IMR-90 (cell line): ENCODE measurements at regions not wholly inside any gene's neighbourhood (a gene's known extent, or its start where the extent isn't known, plus 50 kb on each side); places are given as distances from the start of the nearest gene placed in this dataset.
A peak's percentile ranks its signal among the peaks of the same experiment; 100 is the strongest.

Source experiments
- ATAC-seq: fragments of 200-7000 bp; cut with Tn5 transposase; 2 replicates; pipeline ENCODE4 v1.9.1; 2020; ENCODE audit warnings: low read depth, mild to moderate bottlenecking, moderate library complexity
- BruUV-seq: library from RNA; stranded (reverse); fragments of 400-500 nt; replicated peaks from 2 replicates; lab custom pipeline; 2021; lab: Mats Ljungman, UMichigan
- CTCF ChIA-PET: fragments of 300-600 bp; formaldehyde crosslinking; extraction: SDS; loops from one replicate; lab custom pipeline; 2021; ENCODE audit warnings: antibody characterized with exemption; lab: Yijun Ruan, JAX
- POLR2A ChIA-PET: fragments of 300-600 bp; sonication (Branson Sonifier 250); formaldehyde crosslinking; loops from one replicate; lab custom pipeline; 2022; ENCODE audit warnings: antibody characterized with exemption; ENCODE audit not compliant: unreplicated experiment; lab: Charles Lee
- DNase-seq: peaks from one replicate; pipeline ENCODE4 v3.0.0; 2013
- H2AFZ ChIP-seq: replicated peaks from 2 replicates; pipeline ENCODE3; 2013; ENCODE audit warnings: low read length, mild to moderate bottlenecking; ENCODE audit not compliant: poor library complexity
- H2AK5ac ChIP-seq: 2 replicates; pipeline ENCODE4 v1.6.1; 2013; ENCODE audit warnings: low read depth, low read length, inconsistent platforms
- H2AK9ac ChIP-seq: replicated peaks from 2 replicates; pipeline ENCODE3; 2013; ENCODE audit warnings: mild to moderate bottlenecking, low read depth, low read length, moderate library complexity; ENCODE audit not compliant: poor library complexity
- H2BK120ac ChIP-seq: 2 replicates; pipeline ENCODE4 v1.6.1; 2013; ENCODE audit warnings: low read depth, low read length, inconsistent platforms
- H2BK15ac ChIP-seq: 3 replicates; pipeline ENCODE4 v1.6.1; 2013; ENCODE audit warnings: low read depth, low read length, inconsistent platforms
- H2BK20ac ChIP-seq: 2 replicates; pipeline ENCODE4 v1.6.1; 2013; ENCODE audit warnings: low read depth, mild to moderate bottlenecking, inconsistent platforms, low read length, moderate library complexity
- H2BK5ac ChIP-seq: 2 replicates; pipeline ENCODE4 v1.6.1; 2013; ENCODE audit warnings: mild to moderate bottlenecking, low read depth, low read length, inconsistent platforms; ENCODE audit not compliant: poor library complexity, severe bottlenecking
- H3K14ac ChIP-seq: replicated peaks from 2 replicates; pipeline ENCODE4 v1.6.1; 2013; ENCODE audit warnings: low read depth, low read length, inconsistent platforms
- H3K18ac ChIP-seq: 2 replicates; pipeline ENCODE4 v1.6.1; 2013; ENCODE audit warnings: low read depth, low read length, control low read depth
- H3K23ac ChIP-seq: 2 replicates; pipeline ENCODE4 v1.6.1; 2013; ENCODE audit warnings: low read depth, low read length, inconsistent platforms
- H3K27ac ChIP-seq: 2 replicates; pipeline ENCODE4 v1.5.1; 2013; ENCODE audit warnings: mild to moderate bottlenecking, control low read depth, low read length; ENCODE audit not compliant: insufficient read depth
- H3K27me3 ChIP-seq: 2 replicates; pipeline ENCODE4 v1.6.1; 2013; ENCODE audit warnings: low read length; ENCODE audit not compliant: control insufficient read depth, insufficient read depth
- H3K36me3 ChIP-seq: 2 replicates; pipeline ENCODE4 v1.6.1; 2013; ENCODE audit warnings: low read length, mixed read lengths; ENCODE audit not compliant: control insufficient read depth, insufficient read depth
- H3K4ac ChIP-seq: 2 replicates; pipeline ENCODE4 v1.6.1; 2013; ENCODE audit warnings: low read depth, low read length, inconsistent platforms
- H3K4me1 ChIP-seq: 2 replicates; pipeline ENCODE4 v1.6.1; 2013; ENCODE audit warnings: low read length, mixed read lengths; ENCODE audit not compliant: control insufficient read depth, insufficient read depth
- H3K4me2 ChIP-seq: 2 replicates; pipeline ENCODE4 v1.6.1; 2013; ENCODE audit warnings: low read depth, mild to moderate bottlenecking, control low read depth, low read length, moderate library complexity
- H3K4me3 ChIP-seq: 2 replicates; pipeline ENCODE4 v1.5.1; 2013; ENCODE audit warnings: low read depth, mild to moderate bottlenecking, control low read depth, low read length, moderate library complexity; ENCODE audit not compliant: insufficient read depth
- H3K56ac ChIP-seq: 2 replicates; pipeline ENCODE4 v1.6.1; 2013; ENCODE audit warnings: low read length, inconsistent platforms; ENCODE audit not compliant: insufficient read depth; ENCODE audit errors: extremely low read depth
- H3K79me1 ChIP-seq, 2 experiments: 2 replicates each; pipeline ENCODE4 v1.6.1; 2013; ENCODE audit warnings: low read length in 2 of 2, inconsistent platforms in 1 of 2, low read depth in 1 of 2
- H3K9ac ChIP-seq: 2 replicates; pipeline ENCODE4 v1.6.1; 2013; ENCODE audit warnings: low read depth, low read length, control low read depth
- H3K9me1 ChIP-seq: 2 replicates; pipeline ENCODE4 v1.6.1; 2013; ENCODE audit warnings: low read length, inconsistent platforms; ENCODE audit not compliant: insufficient read depth
- H3K9me3 ChIP-seq: 2 replicates; pipeline ENCODE4 v1.6.1; 2013; ENCODE audit warnings: low read length; ENCODE audit not compliant: control insufficient read depth, insufficient read depth
- H4K20me1 ChIP-seq: 2 replicates; pipeline ENCODE4 v1.6.1; 2013; ENCODE audit warnings: low read length, inconsistent platforms; ENCODE audit not compliant: insufficient read depth
- H4K5ac ChIP-seq: 2 replicates; pipeline ENCODE4 v1.6.1; 2013; ENCODE audit warnings: mild to moderate bottlenecking, low read depth, low read length, control low read depth
- H4K8ac ChIP-seq, 2 experiments: 2 replicates each; pipeline ENCODE4 v1.6.1; 2013; ENCODE audit warnings: low read depth in 2 of 2, low read length in 2 of 2, control low read depth in 1 of 2, inconsistent platforms in 1 of 2
- H4K91ac ChIP-seq: 2 replicates; pipeline ENCODE4 v1.6.1; 2013; ENCODE audit warnings: low read depth, low read length, inconsistent platforms; ENCODE audit not compliant: insufficient read depth
- BHLHE40 ChIP-seq: fragments of 150-350 bp; IDR thresholded peaks from 2 replicates; pipeline ENCODE4 v1.6.1; 2016; ENCODE audit warnings: mild to moderate bottlenecking, low read depth, low read length
- CEBPB ChIP-seq: IDR thresholded peaks from 2 replicates; pipeline ENCODE4 v1.6.1; 2012; ENCODE audit warnings: low read depth, low read length, improper control_type of control experiment
- CHD1 ChIP-seq: IDR thresholded peaks from 2 replicates; pipeline ENCODE4 v1.6.1; 2012; ENCODE audit warnings: low read depth, low read length, improper control_type of control experiment
- CTCF ChIP-seq: conservative IDR thresholded peaks from 2 replicates; pipeline ENCODE4 v1.5.1; 2012; ENCODE audit warnings: mild to moderate bottlenecking, low read depth, low read length, improper control_type of control experiment
- FOS ChIP-seq: fragments of 150-350 bp; IDR thresholded peaks from 2 replicates; pipeline ENCODE4 v1.6.1; 2016; ENCODE audit warnings: low read depth, low read length
- MAZ ChIP-seq: IDR thresholded peaks from 2 replicates; pipeline ENCODE4 v1.6.1; 2012; ENCODE audit warnings: low read depth, mild to moderate bottlenecking, low read length, improper control_type of control experiment, moderate library complexity, borderline replicate concordance
- MXI1 ChIP-seq: IDR thresholded peaks from 2 replicates; pipeline ENCODE4 v1.6.1; 2012; ENCODE audit warnings: low read depth, mild to moderate bottlenecking, low read length, moderate library complexity, borderline replicate concordance
- NFE2L2 ChIP-seq: fragments of 150-350 bp; IDR thresholded peaks from 2 replicates; pipeline ENCODE4 v1.6.1; 2016; ENCODE audit warnings: low read depth, mild to moderate bottlenecking, low read length
- POLR2A ChIP-seq: IDR thresholded peaks from 2 replicates; pipeline ENCODE4 v1.6.1; 2012; ENCODE audit warnings: mild to moderate bottlenecking, low read depth, low read length
- RAD21 ChIP-seq: IDR thresholded peaks from 2 replicates; pipeline ENCODE4 v1.6.1; 2012; ENCODE audit warnings: low read length, improper control_type of control experiment
- RCOR1 ChIP-seq: IDR thresholded peaks from 2 replicates; pipeline ENCODE4 v1.6.1; 2012; ENCODE audit warnings: mild to moderate bottlenecking, low read length, improper control_type of control experiment; ENCODE audit not compliant: insufficient replicate concordance
- RFX5 ChIP-seq: IDR thresholded peaks from 2 replicates; pipeline ENCODE4 v1.8.0; 2012; ENCODE audit warnings: low read depth, mild to moderate bottlenecking, low read length, moderate library complexity
- WGBS, 2 experiments: methylation state at CpG; one replicate each; pipeline versions ENCODE4 v1.1.5 to v1.1.7; 2013; ENCODE audit warnings: missing lambda C conversion rate in 2 of 2; ENCODE audit not compliant: insufficient read length in 1 of 2; ENCODE audit errors: extremely low coverage in 2 of 2; 5-methylcytosine and 5-hydroxymethylcytosine counted together
- dilution Hi-C: fragments of 300-500 bp; cut with HindIII; formaldehyde crosslinking; loops from one replicate; pipeline ENCODE4 v1.14.3; 2018; ENCODE audit warnings: low sequenced_read_pairs; ENCODE audit not compliant: unreplicated experiment
- in situ Hi-C: fragments of 300-500 bp; cut with MboI; formaldehyde crosslinking; loops from 3 replicates; pipeline ENCODE4 v1.14.3; 2019; ENCODE audit warnings: low sequenced_read_pairs, inconsistent platforms, mixed read lengths
- intact Hi-C: fragments of 100-400 bp; cut with micrococcal nuclease; formaldehyde crosslinking; loops from 2 replicates; pipeline ENCODE4 v1.10.0; 2022
- TF ChIP-seq, protein P1 (sequence below): fragments of 150-350 bp; IDR thresholded peaks from 2 replicates; pipeline ENCODE4 v1.6.1; 2016; ENCODE audit warnings: low read depth, mild to moderate bottlenecking, low read length, moderate library complexity, borderline replicate concordance
- TF ChIP-seq, protein P2 (sequence below): fragments of 150-350 bp; IDR thresholded peaks from 2 replicates; pipeline ENCODE4 v1.6.1; 2017; ENCODE audit warnings: mild to moderate bottlenecking, antibody characterized with exemption, low read length, low read depth

DNA sequence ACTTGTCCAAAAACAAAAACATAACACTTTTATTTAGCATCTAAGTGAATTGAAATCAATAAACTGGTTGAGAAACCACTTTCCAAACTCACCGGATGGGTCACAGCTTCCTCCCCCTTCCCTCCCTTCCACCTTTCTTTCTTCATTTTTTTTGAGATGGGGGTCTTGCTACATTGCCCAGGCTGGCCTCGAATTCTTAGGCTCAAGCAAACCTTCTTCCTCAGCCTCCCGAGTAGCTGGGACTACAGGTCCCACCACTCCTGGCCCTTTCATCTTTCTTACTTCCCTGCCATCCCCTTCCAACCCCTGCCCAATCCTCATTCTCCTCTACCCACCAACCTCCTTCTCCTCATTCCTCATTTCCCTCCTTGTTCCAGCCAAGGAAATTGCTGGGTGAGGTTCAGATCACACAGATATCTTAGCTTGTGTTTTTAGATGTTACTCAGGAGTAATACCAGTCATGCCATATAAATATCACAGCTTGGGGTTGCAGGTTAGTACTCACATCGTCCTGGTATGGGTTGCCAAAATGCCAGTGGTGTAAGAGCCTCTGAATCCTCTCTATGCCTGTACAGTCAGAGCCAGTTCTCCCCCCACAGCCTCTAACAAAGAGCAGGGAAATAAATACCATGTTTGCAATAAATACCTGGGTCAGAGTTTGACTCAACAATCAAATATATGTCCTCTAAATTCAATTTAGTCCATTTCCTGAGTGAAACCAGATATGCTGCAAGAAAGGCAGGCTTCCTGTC is 132.7 kb upstream of the NDUFV2 start:
- Histone ChIP-seq H2AK9ac (no peak overlapping the region), H2AK5ac (0 out of 2 replicates have a peak overlapping the region, but pooled peaks have one; percentile 15), H3K4me2 (no peak overlapping the region), H3K27ac (no peak overlapping the region), H3K56ac (no peak overlapping the region), H3K14ac (peak overlapping the region; percentile 57), H4K91ac (peak overlapping the region; percentile 56; the same call in 1 of the 2 replicates), H2BK5ac (peak overlapping the region; percentile 52), H3K9me1 (0 out of 2 replicates have a peak, but pooled peaks cover 2% of the 10 kb centered on the region), H3K36me3 (no peaks in the 10 kb centered on the region), H3K18ac (peak overlapping the region; percentile 13; the same call in 1 of the 2 replicates), H2BK120ac (peak overlapping the region; percentile 69), H3K79me1 (no peaks in the 10 kb centered on the region), H2BK20ac (peak overlapping the region; percentile 53; the same call in 1 of the 2 replicates), H3K9ac (no peak overlapping the region), H3K27me3 (no peaks in the 10 kb centered on the region), H2AFZ (peak overlapping the region; percentile 29), H4K20me1 (no peaks in the 10 kb centered on the region), H2BK15ac (peak overlapping the region; percentile 35; the same call in 2 of the 3 replicates), H3K4ac (peak overlapping the region; percentile 66; the same call in 1 of the 2 replicates), H3K23ac (0 out of 2 replicates have a peak overlapping the region, but pooled peaks have one; percentile 27), H3K4me3 (no peak overlapping the region), H4K8ac (peak overlapping the region; percentile 29 to 56; a peak in 3 of 4 replicates), H3K4me1 (peaks cover 5% of the 10 kb centered on the region), H4K5ac (no peak overlapping the region), H3K9me3 (peaks cover 2% of the 10 kb centered on the region; the same call in 1 of the 2 replicates)
- POLR2A ChIA-PET, result no interaction called here
- ATAC-seq, result peak; percentile 77
- no TSS peak for BruUV-seq
- no CpG with 5 or more reads among the region's 4 CpGs for WGBS, 2 experiments
- DNase-seq, result peak; percentile 62
- CTCF ChIA-PET, result interaction anchor here (0.9 kb wide), 1 partner anchor 9 kb away, joined by 4 read pairs; no protein-coding TSS in a partner anchor
- dilution Hi-C loops (no loop called here), in situ Hi-C loops (no loop called here), intact Hi-C loops (no loop called here)
- TF ChIP-seq, protein P1, sequence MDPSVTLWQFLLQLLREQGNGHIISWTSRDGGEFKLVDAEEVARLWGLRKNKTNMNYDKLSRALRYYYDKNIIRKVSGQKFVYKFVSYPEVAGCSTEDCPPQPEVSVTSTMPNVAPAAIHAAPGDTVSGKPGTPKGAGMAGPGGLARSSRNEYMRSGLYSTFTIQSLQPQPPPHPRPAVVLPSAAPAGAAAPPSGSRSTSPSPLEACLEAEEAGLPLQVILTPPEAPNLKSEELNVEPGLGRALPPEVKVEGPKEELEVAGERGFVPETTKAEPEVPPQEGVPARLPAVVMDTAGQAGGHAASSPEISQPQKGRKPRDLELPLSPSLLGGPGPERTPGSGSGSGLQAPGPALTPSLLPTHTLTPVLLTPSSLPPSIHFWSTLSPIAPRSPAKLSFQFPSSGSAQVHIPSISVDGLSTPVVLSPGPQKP, result no peak
- TF ChIP-seq RFX5 (no peak), MXI1 (no peak), CTCF (no peak), MAZ (no peak), CEBPB (no peak), BHLHE40 (no peak), FOS (no peak), RAD21 (no peak), POLR2A (no peak), CHD1 (no peak), NFE2L2 (no peak), RCOR1 (no peak)
- TF ChIP-seq, protein P2, sequence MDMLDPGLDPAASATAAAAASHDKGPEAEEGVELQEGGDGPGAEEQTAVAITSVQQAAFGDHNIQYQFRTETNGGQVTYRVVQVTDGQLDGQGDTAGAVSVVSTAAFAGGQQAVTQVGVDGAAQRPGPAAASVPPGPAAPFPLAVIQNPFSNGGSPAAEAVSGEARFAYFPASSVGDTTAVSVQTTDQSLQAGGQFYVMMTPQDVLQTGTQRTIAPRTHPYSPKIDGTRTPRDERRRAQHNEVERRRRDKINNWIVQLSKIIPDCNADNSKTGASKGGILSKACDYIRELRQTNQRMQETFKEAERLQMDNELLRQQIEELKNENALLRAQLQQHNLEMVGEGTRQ, result no peak
